ENCODE measurements at regions not wholly inside any gene's neighbourhood (a gene's known extent, or its start where the extent isn't known, plus 50 kb on each side); places are given as distances from the start of the nearest gene placed in this dataset.

- TF ChIP-seq ZBTB11 (CRISPR knock-in tag; IDR thresholded peaks at IDR 0.05) (no peak), NBN (IDR thresholded peaks at IDR 0.05) (no peak), MYB (IDR thresholded peaks at IDR 0.05; ENCODE audit: borderline replicate concordance, low read depth, low read length) (no peak), CUX1 (IDR thresholded peaks at IDR 0.05; ENCODE audit: insufficient replicate concordance, low read depth, low read length) (no peak), ZNF384 (IDR thresholded peaks at IDR 0.05; ENCODE audit: borderline replicate concordance, low read depth, low read length) (no peak), BCL11A (IDR thresholded peaks at IDR 0.05; ENCODE audit: low read depth, low read length) (no peak), MXI1 (IDR thresholded peaks at IDR 0.05; ENCODE audit: low read depth, low read length) (no peak), JUND (IDR thresholded peaks at IDR 0.05; ENCODE audit: low read depth, low read length) (no peak), POLR2A (IDR thresholded peaks at IDR 0.05; ENCODE audit: low read depth, low read length) (no peak), MTA3 (IDR thresholded peaks at IDR 0.05; ENCODE audit: borderline replicate concordance, low read length) (no peak), SREBF1 (IDR thresholded peaks at IDR 0.05; ENCODE audit: low read length) (no peak)
Measured at GRCh38 chr1:191163621-191164020, 686.0 kb upstream of the BRINP3 start (continued).

Measured in GM12878 (cell line).